H9 (cell line): ENCODE measurements at regions not wholly inside any gene's neighbourhood (a gene's known extent, or its start where the extent isn't known, plus 50 kb on each side); places are given as distances from the start of the nearest gene placed in this dataset.

Source experiments
- DNase-seq: peaks from one replicate; pipeline ENCODE4 v3.0.0-alpha.2; 2017
- H2AFZ ChIP-seq: one replicate; pipeline ENCODE4 v1.6.1; 2013; ENCODE audit warnings: mild to moderate bottlenecking, low read length, control low read depth, moderate library complexity
- H2AK5ac ChIP-seq: 2 replicates; pipeline ENCODE4 v1.6.1; 2013; ENCODE audit warnings: low read length, control low read depth, mixed read lengths; ENCODE audit not compliant: insufficient read length
- H2BK120ac ChIP-seq: one replicate; pipeline ENCODE4 v1.6.1; 2013; ENCODE audit warnings: low read depth, mild to moderate bottlenecking, low read length, control low read depth, inconsistent platforms; ENCODE audit not compliant: poor library complexity, severe bottlenecking
- H2BK12ac ChIP-seq: 2 replicates; pipeline ENCODE4 v1.6.1; 2013; ENCODE audit warnings: low read length, control low read depth, mixed read lengths, low read depth; ENCODE audit not compliant: insufficient read length
- H2BK15ac ChIP-seq: 2 replicates; pipeline ENCODE4 v1.6.1; 2013; ENCODE audit warnings: low read depth, low read length, control low read depth
- H2BK20ac ChIP-seq: one replicate; pipeline ENCODE4 v1.6.1; 2013; ENCODE audit warnings: low read depth, mild to moderate bottlenecking, low read length, control low read depth, inconsistent platforms; ENCODE audit not compliant: poor library complexity, severe bottlenecking
- H2BK5ac ChIP-seq: 2 replicates; pipeline ENCODE4 v1.6.1; 2013; ENCODE audit warnings: low read length, control low read depth, mixed read lengths; ENCODE audit not compliant: insufficient read length
- H3K14ac ChIP-seq: 2 replicates; pipeline ENCODE4 v1.6.1; 2013; ENCODE audit warnings: low read length, control low read depth; ENCODE audit not compliant: insufficient read depth
- H3K18ac ChIP-seq: 2 replicates; pipeline ENCODE4 v1.6.1; 2013; ENCODE audit warnings: low read depth, mild to moderate bottlenecking, mixed read lengths, low read length, control low read depth; ENCODE audit not compliant: insufficient read length
- H3K23ac ChIP-seq: 2 replicates; pipeline ENCODE4 v1.6.1; 2013; ENCODE audit warnings: low read length, control low read depth, mixed read lengths, low read depth; ENCODE audit not compliant: insufficient read length
- H3K23me2 ChIP-seq: 2 replicates; pipeline ENCODE4 v1.6.1; 2013; ENCODE audit warnings: low read depth, mild to moderate bottlenecking, mixed read lengths, low read length, control low read depth; ENCODE audit not compliant: insufficient read length, poor library complexity, severe bottlenecking
- H3K27ac ChIP-seq: 2 replicates; pipeline ENCODE4 v1.5.1; 2013; ENCODE audit warnings: low read length, control low read depth, mixed read lengths, low read depth; ENCODE audit not compliant: insufficient read length
- H3K27me3 ChIP-seq: 2 replicates; pipeline ENCODE4 v1.6.1; 2013; ENCODE audit warnings: low read length, control low read depth, inconsistent platforms; ENCODE audit not compliant: insufficient read depth
- H3K4ac ChIP-seq: 2 replicates; pipeline ENCODE4 v1.6.1; 2013; ENCODE audit warnings: low read depth, mild to moderate bottlenecking, control low read depth, inconsistent platforms, low read length, moderate library complexity
- H3K4me1 ChIP-seq: 2 replicates; pipeline ENCODE4 v1.6.1; 2013; ENCODE audit warnings: low read length, control low read depth, inconsistent platforms; ENCODE audit not compliant: insufficient read depth
- H3K4me2 ChIP-seq: 2 replicates; pipeline ENCODE4 v1.6.1; 2013; ENCODE audit warnings: low read length, control low read depth, mixed read lengths; ENCODE audit not compliant: insufficient read length, insufficient read depth
- H3K56ac ChIP-seq: 2 replicates; pipeline ENCODE4 v1.6.1; 2013; ENCODE audit warnings: low read depth, mild to moderate bottlenecking, mixed read lengths, low read length, control low read depth; ENCODE audit not compliant: insufficient read length
- H3K79me1 ChIP-seq: 2 replicates; pipeline ENCODE4 v1.6.1; 2013; ENCODE audit warnings: low read depth, mild to moderate bottlenecking, moderate library complexity, low read length, control low read depth, inconsistent platforms; ENCODE audit not compliant: insufficient read depth, poor library complexity, severe bottlenecking
- H3K79me2 ChIP-seq: 2 replicates; pipeline ENCODE4 v1.6.1; 2013; ENCODE audit warnings: low read length, control low read depth, inconsistent platforms; ENCODE audit not compliant: insufficient read depth
- H3K9ac ChIP-seq: 2 replicates; pipeline ENCODE4 v1.6.1; 2013; ENCODE audit warnings: low read length, control low read depth, mixed read lengths; ENCODE audit not compliant: insufficient read length; ENCODE audit errors: extremely low read depth
- H3K9me3 ChIP-seq: one replicate; pipeline ENCODE4 v1.6.1; 2013; ENCODE audit warnings: low read depth, low read length, inconsistent platforms; ENCODE audit not compliant: control insufficient read depth
- H3T11ph ChIP-seq: one replicate; pipeline ENCODE4 v1.6.1; 2013; ENCODE audit warnings: mild to moderate bottlenecking, low read length, control low read depth, inconsistent platforms
- H4K20me1 ChIP-seq: one replicate; pipeline ENCODE4 v1.6.1; 2013; ENCODE audit not compliant: control insufficient read depth, insufficient read length, insufficient read depth
- H4K5ac ChIP-seq: 2 replicates; pipeline ENCODE4 v1.6.1; 2013; ENCODE audit warnings: low read depth, mild to moderate bottlenecking, mixed read lengths, low read length, control low read depth; ENCODE audit not compliant: insufficient read length
- H4K8ac ChIP-seq: replicated peaks from 2 replicates; pipeline ENCODE4 v1.6.1; 2013; ENCODE audit warnings: low read length, control low read depth, mixed read lengths, low read depth; ENCODE audit not compliant: insufficient read length
- H4K91ac ChIP-seq: 2 replicates; pipeline ENCODE4 v1.6.1; 2013; ENCODE audit warnings: low read depth, mild to moderate bottlenecking, moderate library complexity, mixed read lengths, low read length, control low read depth; ENCODE audit not compliant: insufficient read length
- H3K27ac Mint-ChIP-seq, 3 experiments: 2 replicates in 2 of 3; 3 replicates in 1 of 3; pipeline ENCODE4 v1.8.0; 2020 to 2021; ENCODE audit warnings: mixed read lengths in 3 of 3, mild to moderate bottlenecking in 1 of 3, moderate library complexity in 1 of 3
- H3K27me3 Mint-ChIP-seq: 2 replicates; pipeline ENCODE4 v1.8.0; 2021; ENCODE audit warnings: low read depth, mild to moderate bottlenecking, moderate library complexity, mixed read lengths
- H3K36me3 Mint-ChIP-seq, 3 experiments: 2 replicates in 2 of 3; 3 replicates in 1 of 3; pipeline ENCODE4 v1.8.0; 2020 to 2021; ENCODE audit warnings: low read depth in 3 of 3, mixed read lengths in 3 of 3; ENCODE audit not compliant: insufficient read depth in 1 of 3
- H3K4me1 Mint-ChIP-seq, 2 experiments: 2 replicates each; pipeline ENCODE4 v1.8.0; 2020; ENCODE audit warnings: mixed read lengths in 2 of 2
- H3K4me3 Mint-ChIP-seq, 2 experiments: 2 replicates in 1 of 2; 3 replicates in 1 of 2; pipeline ENCODE4 v1.8.0; 2020 to 2021; ENCODE audit warnings: mild to moderate bottlenecking in 2 of 2, mixed read lengths in 2 of 2, moderate library complexity in 1 of 2
- H3K9me3 Mint-ChIP-seq, 2 experiments: 2 replicates in 1 of 2; 3 replicates in 1 of 2; pipeline ENCODE4 v1.8.0; 2020; ENCODE audit warnings: mild to moderate bottlenecking in 2 of 2, mixed read lengths in 2 of 2, moderate library complexity in 1 of 2
- WGBS: extraction: QIAGEN DNeasy Blood & Tissue Kit; methylation state at CpG from one replicate; pipeline ENCODE4 v1.1.7; 2013; ENCODE audit warnings: missing lambda C conversion rate, low lambda C conversion rate, mixed read lengths; ENCODE audit not compliant: insufficient read length; ENCODE audit errors: extremely low coverage; 5-methylcytosine and 5-hydroxymethylcytosine counted together
- TF ChIP-seq, protein P1 (sequence below): fragments of 200-600 bp; sonication (generic); conservative IDR thresholded peaks from 3 replicates; pipeline ENCODE4 v1.8.0; 2021; ENCODE audit warnings: antibody characterized with exemption, mild to moderate bottlenecking

- Histone ChIP-seq H2AK5ac (no peak overlapping the region), H3K27me3 (no peaks in the 10 kb centered on the region), H2BK5ac (no peak overlapping the region), H4K91ac (no peak overlapping the region), H4K8ac (no peak overlapping the region), H3K23me2 (no peaks in the 10 kb centered on the region), H3K9me3 (no peaks in the 10 kb centered on the region), H4K20me1 (no peaks in the 10 kb centered on the region), H3K14ac (no peak overlapping the region), H3K56ac (no peak overlapping the region), H3K79me1 (no peaks in the 10 kb centered on the region), H3K27ac (no peak overlapping the region), H3K9ac (no peak overlapping the region), H3T11ph (no peak overlapping the region), H2AFZ (no peak overlapping the region), H3K18ac (no peak overlapping the region), H3K4me2 (no peak overlapping the region), H3K23ac (no peak overlapping the region), H3K4me1 (no peaks in the 10 kb centered on the region), H2BK120ac (no peak overlapping the region), H4K5ac (no peak overlapping the region), H2BK12ac (no peak overlapping the region), H3K79me2 (no peaks in the 10 kb centered on the region), H2BK20ac (no peak overlapping the region), H3K4ac (no peak overlapping the region), H2BK15ac (no peak overlapping the region)
- WGBS: no CpG with 5 or more reads among the region's 3 CpGs
- Mint-ChIP-seq H3K27ac (no peak overlapping the region), H3K4me1 (peaks cover 8 to 12% of the 10 kb centered on the region in 2 experiments; a peak in 3 of 4 replicates), H3K27me3 (no peaks in the 10 kb centered on the region), H3K36me3 (no peaks in the 10 kb centered on the region), H3K9me3 (no peaks in the 10 kb centered on the region), H3K4me3 (no peak overlapping the region)
- TF ChIP-seq, protein P1, sequence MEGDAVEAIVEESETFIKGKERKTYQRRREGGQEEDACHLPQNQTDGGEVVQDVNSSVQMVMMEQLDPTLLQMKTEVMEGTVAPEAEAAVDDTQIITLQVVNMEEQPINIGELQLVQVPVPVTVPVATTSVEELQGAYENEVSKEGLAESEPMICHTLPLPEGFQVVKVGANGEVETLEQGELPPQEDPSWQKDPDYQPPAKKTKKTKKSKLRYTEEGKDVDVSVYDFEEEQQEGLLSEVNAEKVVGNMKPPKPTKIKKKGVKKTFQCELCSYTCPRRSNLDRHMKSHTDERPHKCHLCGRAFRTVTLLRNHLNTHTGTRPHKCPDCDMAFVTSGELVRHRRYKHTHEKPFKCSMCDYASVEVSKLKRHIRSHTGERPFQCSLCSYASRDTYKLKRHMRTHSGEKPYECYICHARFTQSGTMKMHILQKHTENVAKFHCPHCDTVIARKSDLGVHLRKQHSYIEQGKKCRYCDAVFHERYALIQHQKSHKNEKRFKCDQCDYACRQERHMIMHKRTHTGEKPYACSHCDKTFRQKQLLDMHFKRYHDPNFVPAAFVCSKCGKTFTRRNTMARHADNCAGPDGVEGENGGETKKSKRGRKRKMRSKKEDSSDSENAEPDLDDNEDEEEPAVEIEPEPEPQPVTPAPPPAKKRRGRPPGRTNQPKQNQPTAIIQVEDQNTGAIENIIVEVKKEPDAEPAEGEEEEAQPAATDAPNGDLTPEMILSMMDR: no peak
- no peak for DNase-seq
Observed at GRCh38 chr2:228707846-228708245, 526.4 kb upstream of the SPHKAP start.
